IMR-90 (cell line): ENCODE measurements at regions not wholly inside any gene's neighbourhood (a gene's known extent, or its start where the extent isn't known, plus 50 kb on each side); places are given as distances from the start of the nearest gene placed in this dataset.

Experiments
- ATAC-seq: fragments of 200-7000 bp; cut with Tn5 transposase; 2 replicates; pipeline ENCODE4 v1.9.1; 2020; ENCODE audit warnings: low read depth, mild to moderate bottlenecking, moderate library complexity
- BruUV-seq: library from RNA; stranded (reverse); fragments of 400-500 nt; replicated peaks from 2 replicates; lab custom pipeline; 2021; lab: Mats Ljungman, UMichigan
- CTCF ChIA-PET: fragments of 300-600 bp; formaldehyde crosslinking; extraction: SDS; loops from one replicate; lab custom pipeline; 2021; ENCODE audit warnings: antibody characterized with exemption; lab: Yijun Ruan, JAX
- POLR2A ChIA-PET: fragments of 300-600 bp; sonication (Branson Sonifier 250); formaldehyde crosslinking; loops from one replicate; lab custom pipeline; 2022; ENCODE audit warnings: antibody characterized with exemption; ENCODE audit not compliant: unreplicated experiment; lab: Charles Lee
- DNase-seq: peaks from one replicate; pipeline ENCODE4 v3.0.0; 2013
- H2AFZ ChIP-seq: replicated peaks from 2 replicates; pipeline ENCODE3; 2013; ENCODE audit warnings: low read length, mild to moderate bottlenecking; ENCODE audit not compliant: poor library complexity
- H2AK5ac ChIP-seq: 2 replicates; pipeline ENCODE4 v1.6.1; 2013; ENCODE audit warnings: low read depth, low read length, inconsistent platforms
- H2AK9ac ChIP-seq: replicated peaks from 2 replicates; pipeline ENCODE3; 2013; ENCODE audit warnings: mild to moderate bottlenecking, low read depth, low read length, moderate library complexity; ENCODE audit not compliant: poor library complexity
- H2BK120ac ChIP-seq: 2 replicates; pipeline ENCODE4 v1.6.1; 2013; ENCODE audit warnings: low read depth, low read length, inconsistent platforms
- H2BK15ac ChIP-seq: 3 replicates; pipeline ENCODE4 v1.6.1; 2013; ENCODE audit warnings: low read depth, low read length, inconsistent platforms
- H2BK20ac ChIP-seq: 2 replicates; pipeline ENCODE4 v1.6.1; 2013; ENCODE audit warnings: low read depth, mild to moderate bottlenecking, inconsistent platforms, low read length, moderate library complexity
- H2BK5ac ChIP-seq: 2 replicates; pipeline ENCODE4 v1.6.1; 2013; ENCODE audit warnings: mild to moderate bottlenecking, low read depth, low read length, inconsistent platforms; ENCODE audit not compliant: poor library complexity, severe bottlenecking
- H3K14ac ChIP-seq: replicated peaks from 2 replicates; pipeline ENCODE4 v1.6.1; 2013; ENCODE audit warnings: low read depth, low read length, inconsistent platforms
- H3K18ac ChIP-seq: 2 replicates; pipeline ENCODE4 v1.6.1; 2013; ENCODE audit warnings: low read depth, low read length, control low read depth
- H3K23ac ChIP-seq: 2 replicates; pipeline ENCODE4 v1.6.1; 2013; ENCODE audit warnings: low read depth, low read length, inconsistent platforms
- H3K27ac ChIP-seq: 2 replicates; pipeline ENCODE4 v1.5.1; 2013; ENCODE audit warnings: mild to moderate bottlenecking, control low read depth, low read length; ENCODE audit not compliant: insufficient read depth
- H3K27me3 ChIP-seq: 2 replicates; pipeline ENCODE4 v1.6.1; 2013; ENCODE audit warnings: low read length; ENCODE audit not compliant: control insufficient read depth, insufficient read depth
- H3K36me3 ChIP-seq: 2 replicates; pipeline ENCODE4 v1.6.1; 2013; ENCODE audit warnings: low read length, mixed read lengths; ENCODE audit not compliant: control insufficient read depth, insufficient read depth
- H3K4ac ChIP-seq: 2 replicates; pipeline ENCODE4 v1.6.1; 2013; ENCODE audit warnings: low read depth, low read length, inconsistent platforms
- H3K4me1 ChIP-seq: 2 replicates; pipeline ENCODE4 v1.6.1; 2013; ENCODE audit warnings: low read length, mixed read lengths; ENCODE audit not compliant: control insufficient read depth, insufficient read depth
- H3K4me2 ChIP-seq: 2 replicates; pipeline ENCODE4 v1.6.1; 2013; ENCODE audit warnings: low read depth, mild to moderate bottlenecking, control low read depth, low read length, moderate library complexity
- H3K4me3 ChIP-seq: 2 replicates; pipeline ENCODE4 v1.5.1; 2013; ENCODE audit warnings: low read depth, mild to moderate bottlenecking, control low read depth, low read length, moderate library complexity; ENCODE audit not compliant: insufficient read depth
- H3K56ac ChIP-seq: 2 replicates; pipeline ENCODE4 v1.6.1; 2013; ENCODE audit warnings: low read length, inconsistent platforms; ENCODE audit not compliant: insufficient read depth; ENCODE audit errors: extremely low read depth
- H3K79me1 ChIP-seq, 2 experiments: 2 replicates each; pipeline ENCODE4 v1.6.1; 2013; ENCODE audit warnings: low read length in 2 of 2, inconsistent platforms in 1 of 2, low read depth in 1 of 2
- H3K9ac ChIP-seq: 2 replicates; pipeline ENCODE4 v1.6.1; 2013; ENCODE audit warnings: low read depth, low read length, control low read depth
- H3K9me1 ChIP-seq: 2 replicates; pipeline ENCODE4 v1.6.1; 2013; ENCODE audit warnings: low read length, inconsistent platforms; ENCODE audit not compliant: insufficient read depth
- H3K9me3 ChIP-seq: 2 replicates; pipeline ENCODE4 v1.6.1; 2013; ENCODE audit warnings: low read length; ENCODE audit not compliant: control insufficient read depth, insufficient read depth
- H4K20me1 ChIP-seq: 2 replicates; pipeline ENCODE4 v1.6.1; 2013; ENCODE audit warnings: low read length, inconsistent platforms; ENCODE audit not compliant: insufficient read depth
- H4K5ac ChIP-seq: 2 replicates; pipeline ENCODE4 v1.6.1; 2013; ENCODE audit warnings: mild to moderate bottlenecking, low read depth, low read length, control low read depth
- H4K8ac ChIP-seq, 2 experiments: 2 replicates each; pipeline ENCODE4 v1.6.1; 2013; ENCODE audit warnings: low read depth in 2 of 2, low read length in 2 of 2, control low read depth in 1 of 2, inconsistent platforms in 1 of 2
- H4K91ac ChIP-seq: 2 replicates; pipeline ENCODE4 v1.6.1; 2013; ENCODE audit warnings: low read depth, low read length, inconsistent platforms; ENCODE audit not compliant: insufficient read depth
- MAFK ChIP-seq: IDR thresholded peaks from 2 replicates; pipeline ENCODE4 v1.6.1; 2012; ENCODE audit warnings: low read depth, low read length, improper control_type of control experiment
- WGBS, 2 experiments: methylation state at CpG; one replicate each; pipeline versions ENCODE4 v1.1.5 to v1.1.7; 2013; ENCODE audit warnings: missing lambda C conversion rate in 2 of 2; ENCODE audit not compliant: insufficient read length in 1 of 2; ENCODE audit errors: extremely low coverage in 2 of 2; 5-methylcytosine and 5-hydroxymethylcytosine counted together
- dilution Hi-C: fragments of 300-500 bp; cut with HindIII; formaldehyde crosslinking; loops from one replicate; pipeline ENCODE4 v1.14.3; 2018; ENCODE audit warnings: low sequenced_read_pairs; ENCODE audit not compliant: unreplicated experiment
- in situ Hi-C: fragments of 300-500 bp; cut with MboI; formaldehyde crosslinking; loops from 3 replicates; pipeline ENCODE4 v1.14.3; 2019; ENCODE audit warnings: low sequenced_read_pairs, inconsistent platforms, mixed read lengths
- intact Hi-C: fragments of 100-400 bp; cut with micrococcal nuclease; formaldehyde crosslinking; loops from 2 replicates; pipeline ENCODE4 v1.10.0; 2022

- WGBS, 2 experiments, result no CpG with 5 or more reads among the region's 1 CpG
- H3K9me3 ChIP-seq, result no peaks in the 10 kb centered on the region
- DNase-seq (no peak), ATAC-seq (no peak)
- H3K56ac ChIP-seq, result no peak overlapping the region
- no peak overlapping the region for H3K4me3 ChIP-seq
- H4K8ac ChIP-seq, result no peak overlapping the region
- H4K20me1 ChIP-seq, result no peaks in the 10 kb centered on the region
- no peak overlapping the region for H2AFZ ChIP-seq
- in situ Hi-C loops (no loop called here), dilution Hi-C loops (no loop called here), intact Hi-C loops (no loop called here)
- H2BK15ac ChIP-seq, result no peak overlapping the region
- H2AK9ac ChIP-seq, result no peak overlapping the region
- H3K23ac ChIP-seq, result no peak overlapping the region
- no peak overlapping the region for H2AK5ac ChIP-seq
- CTCF ChIA-PET, result no interaction called here
- H3K27ac ChIP-seq, result no peak overlapping the region
- H3K4me2 ChIP-seq, result no peak overlapping the region
- H3K9me1 ChIP-seq, result no peaks in the 10 kb centered on the region
- no peaks in the 10 kb centered on the region for H3K4me1 ChIP-seq
- no peak overlapping the region for H2BK5ac ChIP-seq
- H2BK20ac ChIP-seq, result no peak overlapping the region
- no peak overlapping the region for H2BK120ac ChIP-seq
- POLR2A ChIA-PET, result no interaction called here
- H3K36me3 ChIP-seq, result no peaks in the 10 kb centered on the region
- H3K27me3 ChIP-seq, result no peaks in the 10 kb centered on the region
- no peak overlapping the region for H3K18ac ChIP-seq
- no peak overlapping the region for H3K9ac ChIP-seq
- no peak for TF ChIP-seq MAFK
- no peak overlapping the region for H3K14ac ChIP-seq
- H4K5ac ChIP-seq, result no peak overlapping the region
- no peak overlapping the region for H3K4ac ChIP-seq
- BruUV-seq, result no TSS peak
- no peaks in the 10 kb centered on the region for H3K79me1 ChIP-seq
- H4K91ac ChIP-seq, result no peak overlapping the region
Observed at GRCh38 chr4:135604531-135604930, 1402.9 kb upstream of the PABPC4L start.
